ENCODE measurements at regions not wholly inside any gene's neighbourhood (a gene's known extent, or its start where the extent isn't known, plus 50 kb on each side); places are given as distances from the start of the nearest gene placed in this dataset.
"Not testable (repeated sequence)": the region's sequence is repeated elsewhere in the genome, so short reads cannot be mapped to it uniquely, and the experiment has no call there.

DNA sequence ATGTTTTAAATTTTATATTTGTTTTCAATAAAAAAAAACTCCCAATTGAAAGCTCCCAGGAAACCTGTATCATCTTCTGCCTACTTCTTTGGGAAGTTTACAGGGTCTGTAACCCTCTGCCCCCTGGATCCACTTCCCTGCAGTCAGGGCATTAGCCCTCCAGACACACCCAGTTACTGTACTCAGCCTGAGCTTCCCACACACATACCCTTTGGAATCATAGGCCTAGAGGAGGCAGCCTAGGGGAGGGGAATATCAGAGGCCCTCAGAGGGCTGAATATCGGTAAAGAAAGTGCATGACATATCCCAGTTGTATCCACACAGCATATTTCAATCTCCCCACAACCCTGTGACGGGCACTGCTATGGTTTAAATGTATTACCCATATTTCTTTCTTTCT, 56.2 kb upstream of the TFPI start:
- intact Hi-C loops (cut with DNase I); DNase-seq: not testable (repeated sequence)

DNA sequence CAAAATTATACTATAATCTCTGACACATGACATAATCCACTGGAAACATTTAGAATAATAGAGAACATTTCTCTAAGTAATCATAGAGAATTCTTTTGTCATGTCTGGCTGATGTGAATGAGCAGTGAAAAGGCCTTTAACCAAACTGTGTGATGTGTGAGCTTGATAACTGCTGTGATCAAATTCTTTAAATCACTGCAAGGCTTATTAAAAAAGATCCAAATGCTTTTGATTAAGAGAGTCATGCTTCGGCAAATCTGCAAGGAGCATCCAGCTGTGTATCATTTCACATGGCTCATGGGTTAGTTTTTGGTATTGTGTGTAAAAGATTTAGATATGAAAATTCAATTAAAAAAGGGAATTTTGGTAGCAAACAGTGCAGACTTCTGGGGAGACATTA, 58.6 kb upstream of the TFPI start:
- DNase-seq: no peak
- intact Hi-C loops (cut with DNase I): no loop called here

DNA sequence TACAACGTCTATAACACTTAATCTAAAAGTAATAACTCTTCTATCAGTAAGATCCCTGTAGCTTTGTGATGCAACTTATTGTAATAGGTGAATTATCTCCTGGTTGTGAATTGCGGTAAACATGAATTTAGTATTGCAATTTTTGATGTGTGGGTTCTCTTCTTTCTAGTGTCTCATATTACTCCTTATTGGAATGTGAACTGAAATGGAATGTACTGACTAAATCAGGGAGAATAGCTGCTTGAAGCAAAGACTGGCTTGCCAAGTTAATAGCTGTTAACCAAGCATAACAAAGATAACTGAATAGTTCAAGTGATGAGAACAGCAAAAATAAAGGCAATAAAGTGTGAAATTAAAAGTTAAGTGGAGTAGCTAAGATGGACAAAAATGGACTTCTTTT, 60.5 kb upstream of the TFPI start:
- intact Hi-C loops (cut with DNase I): no loop called here
- no peak for DNase-seq

DNA sequence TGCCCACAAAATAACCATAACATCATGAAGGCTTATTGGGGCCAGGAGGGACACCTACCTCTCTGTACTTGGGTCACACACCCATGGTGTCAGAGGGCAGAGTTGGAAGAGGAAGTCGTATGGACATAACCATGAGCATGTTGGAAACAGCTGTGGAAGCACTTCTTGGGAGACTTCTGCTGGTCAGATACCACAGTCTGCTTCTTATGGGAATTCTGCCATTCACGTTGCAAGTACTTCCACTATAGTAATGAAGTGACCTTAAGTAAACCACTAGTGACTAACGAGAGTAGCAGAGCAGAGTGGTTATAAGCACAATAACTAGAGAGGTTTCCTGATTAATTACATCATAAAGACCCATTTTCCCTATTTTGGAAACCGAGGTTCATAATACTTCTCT, 61.1 kb upstream of the TFPI start:
- intact Hi-C loops (cut with DNase I): no loop called here
- DNase-seq: no peak

DNA sequence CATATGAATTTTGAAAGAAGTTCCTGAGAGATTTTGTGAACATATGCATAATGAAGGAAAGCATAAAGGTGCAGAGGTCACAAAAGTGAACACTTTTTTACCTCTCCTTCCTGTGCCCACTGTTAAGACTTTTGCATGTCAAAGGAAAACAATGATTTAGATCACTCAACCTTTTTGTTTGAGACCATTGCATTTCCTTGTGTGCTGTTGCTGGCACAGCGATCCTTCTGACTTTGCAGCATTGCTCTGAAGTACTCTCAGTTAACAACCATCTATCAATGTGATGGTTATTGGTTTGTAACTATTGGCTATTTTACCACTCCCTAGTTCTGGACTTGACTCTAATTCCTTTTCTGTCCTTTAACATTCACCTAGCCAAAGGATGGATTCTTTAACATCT, 61.7 kb upstream of the TFPI start:
- no peak for DNase-seq
- intact Hi-C loops (cut with DNase I): no loop called here

DNA sequence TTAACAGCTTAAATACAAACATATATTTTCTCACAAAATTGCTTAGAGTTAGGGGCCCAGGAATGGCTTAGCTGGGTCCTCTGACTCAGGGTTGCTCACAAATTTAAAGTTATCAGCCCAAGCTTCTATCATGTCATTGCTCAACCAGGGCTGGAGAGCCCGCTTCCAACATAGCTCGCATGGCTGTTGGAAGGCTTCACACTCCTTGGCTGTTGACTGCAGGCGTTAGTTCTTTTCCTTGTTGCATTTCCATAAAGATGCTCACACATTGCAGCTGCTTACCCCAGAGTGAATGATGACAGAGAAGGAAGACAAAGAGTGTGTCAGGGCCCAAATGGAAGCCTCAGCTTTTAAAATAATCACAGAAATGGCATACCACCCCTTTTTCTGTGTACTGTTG, 62.9 kb upstream of the TFPI start:
- intact Hi-C loops (cut with DNase I): no loop called here
- no peak for DNase-seq

DNA sequence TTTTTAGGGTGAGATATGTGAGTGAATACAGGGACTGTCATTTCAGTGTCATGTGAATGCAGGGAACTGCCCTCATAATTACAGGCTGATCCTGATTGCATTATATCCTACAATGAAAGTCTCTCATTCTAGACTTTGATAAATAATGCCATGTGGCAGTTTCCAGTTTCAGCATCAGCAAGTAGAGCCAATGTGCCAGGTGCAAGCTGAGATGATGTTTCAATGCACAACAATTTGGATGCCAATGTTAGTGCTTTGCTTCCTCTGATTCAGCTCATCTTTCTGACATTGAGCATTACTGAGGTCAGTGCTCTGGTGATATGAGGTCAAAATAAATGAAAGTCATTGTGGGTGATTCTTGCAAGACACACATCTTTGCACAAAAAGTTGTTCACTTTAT, 63.7 kb upstream of the TFPI start:
- DNase-seq: no peak

DNA sequence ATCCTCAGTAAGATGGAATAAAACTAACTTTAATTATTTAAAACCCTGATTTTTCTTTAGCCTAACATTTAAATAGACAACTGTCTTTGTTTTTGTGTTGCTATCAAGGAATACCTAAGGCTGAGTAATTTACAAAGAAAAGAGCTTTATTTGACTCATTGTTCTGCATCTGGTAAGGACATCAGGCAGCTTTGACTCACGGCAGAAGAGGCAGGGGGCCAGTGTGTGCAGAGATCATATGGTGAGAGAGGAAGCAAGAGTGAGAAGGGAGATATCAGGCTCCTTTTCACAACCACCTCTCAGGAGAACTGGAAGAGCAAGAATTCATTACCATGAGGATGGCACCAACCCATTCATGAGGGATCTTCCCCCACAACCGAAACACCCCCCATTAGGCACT, 64.6 kb upstream of the TFPI start:
- DNase-seq: peak in 2 of 42 donors; percentile 2 to 4
- intact Hi-C loops (cut with DNase I): no loop called here

More for the DNA sequence above, 63.7 kb upstream of the TFPI start:
- intact Hi-C loops (cut with DNase I): no loop called here

DNA sequence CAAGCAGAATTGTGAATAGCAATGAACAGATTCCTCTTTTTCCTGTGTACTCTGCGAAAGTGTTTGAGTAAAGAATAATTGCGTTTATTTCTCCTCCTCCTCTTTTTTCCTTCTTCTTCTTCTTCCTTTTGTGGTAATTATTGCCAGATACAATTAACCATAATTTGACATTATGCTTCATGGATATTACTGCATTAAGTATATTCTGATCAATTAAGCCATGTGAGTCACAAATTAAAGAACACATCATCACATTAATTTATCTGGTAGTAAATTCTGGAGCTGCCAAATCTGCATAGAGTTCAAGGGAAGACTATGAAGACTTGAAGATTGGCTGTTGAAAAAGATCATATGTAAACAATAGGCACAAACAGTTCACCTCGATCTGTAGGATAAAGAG, 72.9 kb upstream of the TFPI start:
- intact Hi-C loops (cut with DNase I): no loop called here
- no peak for DNase-seq

DNA sequence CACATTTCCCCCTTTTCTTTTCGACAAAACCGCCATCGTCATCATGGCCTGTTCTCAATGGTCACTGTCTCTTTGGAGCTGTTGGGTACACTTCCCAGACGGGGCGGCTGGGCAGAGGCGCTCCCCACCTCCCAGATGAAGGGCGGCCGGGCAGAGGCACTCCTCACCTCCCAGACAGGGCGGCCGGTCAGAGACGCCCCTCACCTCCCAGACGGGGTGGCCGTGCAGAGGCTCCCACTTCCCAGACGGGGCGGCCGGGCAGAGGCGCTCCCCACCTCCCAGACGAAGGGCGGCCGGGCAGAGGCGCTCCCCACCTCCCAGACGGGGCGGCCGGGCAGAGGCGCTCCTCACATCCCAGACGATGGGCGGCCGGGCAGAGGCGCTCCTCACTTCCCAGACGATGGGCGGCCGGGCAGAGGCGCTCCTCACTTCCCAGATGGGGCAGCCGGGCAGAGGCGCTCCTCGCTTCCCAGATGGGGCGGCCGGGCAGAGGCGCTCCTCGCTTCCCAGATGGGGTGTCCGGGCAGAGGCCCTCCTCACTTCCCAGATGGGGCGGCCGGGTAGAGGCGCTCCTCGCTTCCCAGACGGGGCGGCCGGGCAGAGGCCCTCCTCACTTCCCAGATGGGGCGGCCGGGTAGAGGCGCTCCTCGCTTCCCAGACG, 82.6 kb upstream of the TFPI start:
- DNase-seq; intact Hi-C loops (cut with DNase I): not testable (repeated sequence)

DNA sequence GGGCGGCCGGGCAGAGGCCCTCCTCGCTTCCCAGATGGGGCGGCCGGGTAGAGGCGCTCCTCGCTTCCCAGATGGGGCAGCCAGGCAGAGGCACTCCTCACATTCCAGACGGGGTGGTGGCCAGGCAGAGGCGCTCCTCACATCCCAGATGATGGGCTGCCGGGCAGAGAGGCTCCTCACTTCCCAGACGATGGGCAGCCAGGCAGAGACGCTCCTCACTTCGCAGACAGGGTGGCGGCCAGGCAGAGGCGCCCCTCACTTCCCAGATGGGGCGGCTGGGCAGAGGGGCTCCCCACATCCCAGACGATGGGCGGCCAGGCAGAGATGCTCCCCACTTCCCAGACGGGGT, 83.1 kb upstream of the TFPI start:
- intact Hi-C loops (cut with DNase I); DNase-seq: not testable (repeated sequence)

DNA sequence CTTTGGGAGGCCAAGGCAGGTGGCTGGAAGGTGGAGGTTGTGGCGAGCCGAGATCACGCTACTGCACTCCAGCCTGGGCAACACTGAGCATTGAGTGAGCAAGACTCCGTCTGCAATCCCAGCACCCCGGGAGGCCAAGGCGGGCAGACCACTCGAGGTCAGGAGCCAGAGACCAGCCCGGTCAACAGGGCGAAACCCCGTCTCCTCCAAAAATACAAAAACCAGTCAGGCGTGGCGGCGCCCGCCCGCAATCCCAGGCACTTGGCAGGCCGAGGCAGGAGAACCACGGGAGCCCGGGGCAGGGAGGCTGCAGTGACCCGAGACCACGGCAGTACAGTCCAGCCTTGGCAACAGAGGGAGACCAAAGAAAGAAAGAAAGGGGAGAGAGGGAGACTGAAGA, 83.5 kb upstream of the TFPI start:
- DNase-seq: not testable (repeated sequence)

DNA sequence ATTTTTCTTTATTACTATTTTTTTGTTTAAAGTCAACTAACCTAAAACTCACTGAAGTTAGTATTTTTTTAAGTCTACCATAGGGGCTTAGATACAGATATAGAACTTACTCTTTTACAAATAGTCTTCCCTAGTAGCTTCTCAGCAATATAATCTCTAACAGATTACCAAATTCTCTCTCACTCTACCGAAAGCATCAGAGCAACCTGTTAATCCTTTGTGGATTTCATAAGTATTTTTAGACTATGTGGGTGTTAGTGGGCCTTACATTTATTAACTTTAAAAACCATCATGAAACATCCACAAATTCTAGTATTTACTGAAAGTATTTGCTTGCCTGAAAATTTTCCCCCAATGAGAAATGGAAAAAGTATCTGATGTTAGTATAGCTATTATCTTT, 84.6 kb upstream of the TFPI start:
- intact Hi-C loops (cut with DNase I): no loop called here
- DNase-seq: no peak

More for the DNA sequence above, 83.5 kb upstream of the TFPI start:
- intact Hi-C loops (cut with DNase I): not testable (repeated sequence)

DNA sequence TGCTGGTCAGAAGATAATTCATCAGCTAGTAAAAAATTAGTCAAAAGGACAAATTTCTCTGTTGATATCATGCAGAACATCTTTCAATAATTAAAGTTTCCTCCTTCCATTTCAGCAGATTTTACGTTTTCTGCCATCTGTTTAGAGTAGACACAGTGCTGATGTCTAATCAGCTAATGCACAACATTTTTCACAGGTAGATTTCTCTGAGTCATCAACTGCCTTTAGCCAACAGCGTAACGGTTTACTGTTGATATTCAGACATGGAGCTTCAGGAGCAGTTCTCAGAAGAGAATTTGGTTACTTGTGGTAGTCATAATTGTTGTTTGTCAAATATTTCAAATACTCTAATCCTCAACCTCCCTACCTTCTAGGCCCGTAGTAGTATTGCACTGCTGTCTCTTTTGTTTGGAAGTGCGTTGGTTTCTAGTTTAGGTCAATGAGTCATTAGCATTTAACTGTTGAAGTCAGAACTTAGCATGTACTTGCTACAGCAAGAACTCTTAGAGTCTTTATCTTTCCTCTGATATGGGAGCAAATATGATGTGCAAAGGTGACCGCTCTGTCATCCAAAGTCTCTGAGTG, 86.8 kb upstream of the TFPI start:
- intact Hi-C loops (cut with DNase I): no loop called here

DNA sequence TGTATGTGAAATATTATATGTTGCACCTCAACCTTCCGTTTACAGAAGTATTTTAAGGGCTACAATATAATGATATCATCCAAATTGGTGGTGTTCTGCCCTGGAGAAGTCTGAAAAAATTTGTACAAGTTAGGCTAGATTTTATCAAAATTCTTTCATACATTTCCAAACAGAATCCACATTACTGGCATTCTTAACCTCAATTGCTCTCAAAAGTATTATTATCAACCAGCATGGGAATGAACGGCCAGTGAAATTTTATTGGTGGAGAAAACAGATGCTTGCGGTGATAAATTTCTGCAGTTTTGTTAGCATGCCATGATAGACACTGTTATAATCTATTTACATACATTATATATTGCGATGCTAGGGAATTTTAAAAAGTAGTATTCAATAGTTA, 88.3 kb upstream of the TFPI start:
- intact Hi-C loops (cut with DNase I): no loop called here
- no peak for DNase-seq

More for the DNA sequence above, 86.8 kb upstream of the TFPI start:
- no peak for DNase-seq

DNA sequence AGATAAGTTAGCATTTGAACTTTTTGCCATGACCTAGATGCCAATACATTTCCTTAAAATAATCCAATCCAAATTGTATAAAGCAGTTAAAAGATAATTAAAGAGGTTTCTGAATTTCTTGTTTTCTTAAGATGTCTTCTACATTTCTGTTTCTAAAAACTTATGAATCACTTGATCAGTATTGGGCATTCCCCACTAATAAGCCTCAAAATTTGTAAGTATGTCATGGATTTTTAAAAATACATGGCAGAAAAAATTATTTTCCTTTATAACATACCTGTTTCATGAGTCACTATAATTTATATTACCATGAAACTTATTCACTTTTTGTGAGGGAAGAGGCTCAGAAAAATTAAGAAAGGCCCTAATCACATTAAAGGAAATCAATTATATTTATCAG, 90.3 kb upstream of the TFPI start:
- intact Hi-C loops (cut with DNase I): no loop called here
- DNase-seq: no peak

DNA sequence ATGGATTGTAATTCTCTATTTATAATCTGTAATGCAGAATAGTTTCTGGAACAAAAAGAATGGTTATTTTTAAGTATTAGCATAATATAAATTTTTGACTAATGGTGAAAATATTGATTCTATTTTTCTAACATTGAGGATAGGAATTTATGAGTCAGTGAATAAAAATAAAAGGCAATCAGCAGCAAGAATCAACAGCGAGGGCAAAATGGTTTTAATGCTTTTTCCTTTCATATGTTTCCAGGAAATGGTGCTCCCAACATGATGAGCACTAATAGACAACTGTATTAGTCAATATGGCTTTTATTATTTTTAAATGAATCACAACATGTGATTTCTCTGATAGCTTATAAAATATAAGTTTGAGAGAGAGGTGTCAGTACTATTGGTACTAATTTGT, 90.7 kb upstream of the TFPI start:
- intact Hi-C loops (cut with DNase I): no loop called here
- DNase-seq: no peak

DNA sequence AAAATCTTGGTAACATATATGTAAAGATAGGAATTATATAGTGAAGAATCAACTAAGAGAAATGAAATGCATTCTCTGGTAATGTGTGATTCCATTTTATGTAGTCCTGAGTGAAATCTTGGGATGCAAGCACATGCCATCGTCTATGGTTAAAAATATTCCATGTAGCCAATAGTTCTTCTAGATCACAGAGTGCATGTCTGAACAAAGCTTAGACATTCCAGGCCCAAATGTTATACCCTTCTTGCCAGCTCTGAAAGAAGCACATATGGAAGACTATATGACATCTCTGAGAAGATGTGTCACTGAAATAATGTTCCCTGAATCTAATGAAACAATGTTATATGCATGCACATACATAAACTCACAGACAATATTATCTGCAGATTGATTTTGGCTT, 92.3 kb upstream of the TFPI start:
- intact Hi-C loops (cut with DNase I): no loop called here
- DNase-seq: no peak

DNA sequence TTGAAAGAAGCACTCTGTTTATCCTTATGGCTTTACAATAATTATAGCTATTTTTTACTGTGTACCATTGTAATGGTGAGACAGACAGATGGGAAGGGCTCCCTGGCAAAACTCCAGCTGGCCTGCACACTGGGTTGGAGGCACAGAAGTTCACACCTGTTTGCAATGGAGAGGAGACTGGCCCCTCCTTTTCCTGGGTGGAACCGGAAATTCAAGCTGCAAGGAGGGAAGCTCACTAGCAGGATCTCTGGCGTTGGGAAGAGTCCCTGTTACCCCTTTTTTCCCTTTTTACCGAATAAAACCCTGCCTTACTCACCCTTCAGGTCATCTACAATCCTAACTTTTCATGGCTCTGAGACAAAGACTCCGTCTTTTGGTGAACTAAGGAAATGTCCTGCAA, 100.3 kb upstream of the TFPI start:
- DNase-seq: no peak
- intact Hi-C loops (cut with DNase I): no loop called here

DNA sequence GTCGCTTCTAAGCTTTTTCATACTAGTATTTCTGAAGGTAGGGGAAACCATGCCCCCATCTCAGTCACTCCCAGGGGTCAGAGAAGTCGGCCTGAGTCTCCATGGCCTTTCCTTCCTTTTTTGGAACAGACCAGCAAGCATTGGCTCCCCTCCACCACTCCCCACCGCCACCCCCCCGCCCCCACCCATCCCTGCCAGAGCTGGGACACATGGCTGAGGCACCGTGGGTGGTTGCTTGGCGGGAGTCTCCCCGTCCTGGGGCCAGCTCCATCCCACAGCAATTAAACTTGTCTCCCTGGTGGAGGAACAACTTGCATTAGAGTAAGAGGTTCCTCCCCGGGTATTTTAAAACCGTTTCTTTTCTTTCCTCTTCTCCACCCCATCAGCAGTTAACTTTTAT, 100.8 kb upstream of the TFPI start:
- DNase-seq: no peak
- intact Hi-C loops (cut with DNase I): no loop called here

DNA sequence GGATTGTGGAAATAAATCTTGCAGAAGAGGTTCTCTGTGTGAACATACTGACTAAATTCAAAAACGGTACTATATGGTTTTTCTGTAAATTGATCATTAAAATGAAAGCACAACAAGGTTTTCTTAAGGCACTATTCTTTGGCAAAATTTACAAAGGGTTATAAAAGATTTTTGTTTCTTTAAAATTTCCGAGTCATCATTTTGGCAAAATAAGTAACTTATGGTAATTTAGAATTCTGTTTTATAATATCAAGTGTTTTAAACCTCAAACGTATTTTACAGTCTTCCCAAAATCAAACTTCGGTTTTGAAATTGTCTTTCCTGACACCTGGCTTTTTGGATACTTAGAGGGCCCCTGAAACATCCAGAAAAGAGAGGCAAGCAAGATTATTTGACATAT, 101.9 kb upstream of the TFPI start:
- intact Hi-C loops (cut with DNase I): no loop called here
- DNase-seq: no peak

All from head of caudate nucleus (tissue), 42 donors.